PC-3 (cell line): ENCODE measurements at regions not wholly inside any gene's neighbourhood (a gene's known extent, or its start where the extent isn't known, plus 50 kb on each side); places are given as distances from the start of the nearest gene placed in this dataset.

Experiments
- ATAC-seq: fragments of 200-7000 bp; cut with Tn5 transposase; 2 replicates; pipeline ENCODE4 v1.9.1; 2020; ENCODE audit warnings: mild to moderate bottlenecking, moderate library complexity
- BruUV-seq: library from RNA; stranded (reverse); fragments of 400-500 nt; replicated peaks from 2 replicates; lab custom pipeline; 2021; lab: Mats Ljungman, UMichigan
- CTCF ChIA-PET: fragments of 300-600 bp; sonication (Branson Sonifier 250); formaldehyde crosslinking; loops from one replicate; lab custom pipeline; 2022; ENCODE audit warnings: antibody characterized with exemption; lab: Charles Lee
- POLR2A ChIA-PET: fragments of 300-600 bp; sonication (Branson Sonifier 250); formaldehyde crosslinking; loops from one replicate; lab custom pipeline; 2022; ENCODE audit warnings: antibody characterized with exemption; ENCODE audit not compliant: unreplicated experiment; lab: Charles Lee
- DNase-seq: peaks from one replicate; pipeline ENCODE4 v3.0.0-alpha.2; 2015
- H2AFZ ChIP-seq: fragments of 300-600 bp; sonication (generic); 2 replicates; pipeline ENCODE4 v1.6.0; 2016; ENCODE audit warnings: antibody characterized with exemption, low read length
- H3F3A ChIP-seq: fragments of 300-600 bp; sonication (generic); one replicate; pipeline ENCODE4 v1.6.0; 2017; ENCODE audit warnings: antibody characterized with exemption, low read length, control low read depth, mild to moderate bottlenecking; ENCODE audit not compliant: unreplicated experiment
- H3K27ac ChIP-seq: fragments of 300-600 bp; sonication (generic); 2 replicates; pipeline ENCODE4 v1.5.1; 2016; ENCODE audit warnings: mild to moderate bottlenecking, low read length
- H3K27me3 ChIP-seq: fragments of 300-600 bp; sonication (generic); 2 replicates; pipeline ENCODE4 v1.6.1; 2016; ENCODE audit warnings: low read length, mixed read lengths
- H3K36me3 ChIP-seq: fragments of 300-600 bp; sonication (generic); 2 replicates; pipeline ENCODE4 v1.6.1; 2016; ENCODE audit warnings: low read depth, mixed run types, low read length, mixed read lengths
- H3K4me1 ChIP-seq: fragments of 300-600 bp; sonication (generic); 2 replicates; pipeline ENCODE4 v1.5.1; 2016; ENCODE audit warnings: low read length; ENCODE audit not compliant: insufficient read depth
- H3K4me2 ChIP-seq: fragments of 300-600 bp; sonication (generic); 2 replicates; pipeline ENCODE4 v1.6.0; 2016; ENCODE audit warnings: low read length
- H3K4me3 ChIP-seq: fragments of 300-600 bp; sonication (generic); 2 replicates; pipeline ENCODE4 v1.5.1; 2016; ENCODE audit warnings: mild to moderate bottlenecking, low read length, mixed read lengths
- H3K79me2 ChIP-seq: fragments of 300-600 bp; sonication (generic); 2 replicates; pipeline ENCODE4 v1.6.1; 2017; ENCODE audit warnings: low read length, mixed read lengths
- H3K9ac ChIP-seq: fragments of 300-600 bp; sonication (generic); 2 replicates; pipeline ENCODE4 v1.6.0; 2016; ENCODE audit warnings: mild to moderate bottlenecking, low read length
- H3K9me2 ChIP-seq: fragments of 300-600 bp; sonication (generic); replicated peaks from 2 replicates; pipeline ENCODE4 v1.6.1; 2016; ENCODE audit warnings: mixed run types, low read length, mixed read lengths
- H3K9me3 ChIP-seq: fragments of 300-600 bp; sonication (generic); 2 replicates; pipeline ENCODE4 v1.6.1; 2016; ENCODE audit warnings: low read length, mixed read lengths
- H4K20me1 ChIP-seq: fragments of 300-600 bp; sonication (generic); 2 replicates; pipeline ENCODE4 v1.6.1; 2016; ENCODE audit warnings: low read length, mixed read lengths
- CTCF ChIP-seq: fragments of 300-600 bp; sonication (generic); conservative IDR thresholded peaks from 2 replicates; pipeline ENCODE4 v1.5.1; 2017; ENCODE audit warnings: antibody characterized with exemption, low read depth, mild to moderate bottlenecking, low read length
- EZH2 ChIP-seq: fragments of 300-600 bp; sonication (generic); IDR thresholded peaks from one replicate; pipeline ENCODE4 v1.6.1; 2017; ENCODE audit warnings: antibody characterized with exemption, mild to moderate bottlenecking, low read length; ENCODE audit not compliant: unreplicated experiment
- EZH2phosphoT487 ChIP-seq: fragments of 300-600 bp; sonication (generic); IDR thresholded peaks from 2 replicates; pipeline ENCODE4 v1.6.1; 2018; ENCODE audit warnings: mild to moderate bottlenecking, antibody characterized with exemption, low read length, borderline replicate concordance
- intact Hi-C: fragments of 100-400 bp; cut with micrococcal nuclease; formaldehyde crosslinking; loops from 2 replicates; pipeline ENCODE4 v1.9.0; 2023

GRCh38 chr5:82363524-82363923 is 85.4 kb upstream of the RPS23 start:
- H3K27ac ChIP-seq, result no peak overlapping the region
- TF ChIP-seq CTCF (no peak), EZH2 (no peak), EZH2phosphoT487 (no peak)
- H2AFZ ChIP-seq, result no peak overlapping the region
- H3K4me2 ChIP-seq, result no peak overlapping the region
- DNase-seq, result no peak
- H3K79me2 ChIP-seq, result no peaks in the 10 kb centered on the region
- CTCF ChIA-PET, result no interaction called here
- no peak overlapping the region for H3K9ac ChIP-seq
- H3K27me3 ChIP-seq, result no peaks in the 10 kb centered on the region
- peaks cover 6% of the 10 kb centered on the region for H3F3A ChIP-seq
- BruUV-seq, result no TSS peak
- intact Hi-C loops, result no loop called here
- H3K4me3 ChIP-seq, result no peak overlapping the region
- H3K9me2 ChIP-seq, result no peaks in the 10 kb centered on the region
- H3K9me3 ChIP-seq, result no peaks in the 10 kb centered on the region
- POLR2A ChIA-PET, result no interaction called here
- no peak for ATAC-seq
- H4K20me1 ChIP-seq, result no peaks in the 10 kb centered on the region
- H3K36me3 ChIP-seq, result no peaks in the 10 kb centered on the region
- H3K4me1 ChIP-seq, result peaks cover 22% of the 10 kb centered on the region

- no peaks in the 10 kb centered on the region for H3K36me3 ChIP-seq
- POLR2A ChIA-PET, result interaction anchor here (0.6 kb wide), 1 partner anchor 231 kb away, joined by 5 read pairs; no protein-coding TSS in a partner anchor
- no peaks in the 10 kb centered on the region for H3K79me2 ChIP-seq
- no peaks in the 10 kb centered on the region for H3K9me2 ChIP-seq
- TF ChIP-seq EZH2, result no peak
- no peak for TF ChIP-seq EZH2phosphoT487
- TF ChIP-seq CTCF, result no peak
- H3K27me3 ChIP-seq, result no peaks in the 10 kb centered on the region
- CTCF ChIA-PET, result no interaction called here
- H3F3A ChIP-seq, result peaks cover 6% of the 10 kb centered on the region
- no TSS peak for BruUV-seq
- H3K9ac ChIP-seq, result no peak overlapping the region
- DNase-seq (no peak), ATAC-seq (no peak)
- H3K9me3 ChIP-seq, result no peaks in the 10 kb centered on the region
- no peak overlapping the region for H2AFZ ChIP-seq
- H4K20me1 ChIP-seq, result no peaks in the 10 kb centered on the region
- H3K4me3 ChIP-seq, result no peak overlapping the region
- no peak overlapping the region for H3K4me2 ChIP-seq
- no peak overlapping the region for H3K27ac ChIP-seq
- H3K4me1 ChIP-seq, result peaks cover 30% of the 10 kb centered on the region
- intact Hi-C loops, result no loop called here
These were observed 84.5 kb upstream of the RPS23 start for GRCh38 chr5:82362636-82363035.

- TF ChIP-seq CTCF (no peak), EZH2phosphoT487 (no peak)
- no peak overlapping the region for H3K27ac ChIP-seq
- H3K9ac ChIP-seq, result no peak overlapping the region
- H3K9me2 ChIP-seq, result no peaks in the 10 kb centered on the region
- no peaks in the 10 kb centered on the region for H4K20me1 ChIP-seq
- no peak overlapping the region for H3K4me2 ChIP-seq
- DNase-seq (no peak), ATAC-seq (no peak)
- BruUV-seq, result no TSS peak
- H3K9me3 ChIP-seq, result no peaks in the 10 kb centered on the region
- H3F3A ChIP-seq, result peaks cover 6% of the 10 kb centered on the region
- intact Hi-C loops, result no loop called here
- peaks cover 23% of the 10 kb centered on the region for H3K4me1 ChIP-seq
- POLR2A ChIA-PET, result no interaction called here
- H3K4me3 ChIP-seq, result no peak overlapping the region
- no peaks in the 10 kb centered on the region for H3K27me3 ChIP-seq
- CTCF ChIA-PET, result no interaction called here
- H3K36me3 ChIP-seq, result no peaks in the 10 kb centered on the region
- no peak overlapping the region for H2AFZ ChIP-seq
- no peaks in the 10 kb centered on the region for H3K79me2 ChIP-seq
These were observed 81.9 kb upstream of the RPS23 start for GRCh38 chr5:82360022-82360421.
